ENCODE measurements at regions not wholly inside any gene's neighbourhood (a gene's known extent, or its start where the extent isn't known, plus 50 kb on each side); places are given as distances from the start of the nearest gene placed in this dataset.

GRCh38 chr6:54059683-54060082, 51.6 kb upstream of the MLIP start:
- no peak for DNase-seq
- H3K79me1 ChIP-seq (ENCODE audit: low read depth in 1 of 2, low read length in 2 of 2) = no peaks in the 10 kb centered on the region
- no peak for TF ChIP-seq MAFK (IDR thresholded peaks at IDR 0.05; ENCODE audit: low read depth, low read length)
- TF ChIP-seq, protein P1, sequence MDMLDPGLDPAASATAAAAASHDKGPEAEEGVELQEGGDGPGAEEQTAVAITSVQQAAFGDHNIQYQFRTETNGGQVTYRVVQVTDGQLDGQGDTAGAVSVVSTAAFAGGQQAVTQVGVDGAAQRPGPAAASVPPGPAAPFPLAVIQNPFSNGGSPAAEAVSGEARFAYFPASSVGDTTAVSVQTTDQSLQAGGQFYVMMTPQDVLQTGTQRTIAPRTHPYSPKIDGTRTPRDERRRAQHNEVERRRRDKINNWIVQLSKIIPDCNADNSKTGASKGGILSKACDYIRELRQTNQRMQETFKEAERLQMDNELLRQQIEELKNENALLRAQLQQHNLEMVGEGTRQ (IDR thresholded peaks at IDR 0.05; ENCODE audit: low read depth, low read length) = no peak
- TF ChIP-seq RFX5 (IDR thresholded peaks at IDR 0.05; ENCODE audit: low read depth, low read length) = no peak
- TF ChIP-seq ELK1 (IDR thresholded peaks at IDR 0.05; ENCODE audit: borderline replicate concordance, low read depth, low read length) = no peak
- TF ChIP-seq RCOR1 (IDR thresholded peaks at IDR 0.05; ENCODE audit: insufficient replicate concordance, low read length) = no peak
- no peak for TF ChIP-seq CEBPB (IDR thresholded peaks at IDR 0.05; ENCODE audit: low read depth, low read length)
- TF ChIP-seq SMC3 (IDR thresholded peaks at IDR 0.05; ENCODE audit: low read depth, low read length) = no peak
- TF ChIP-seq FOS (IDR thresholded peaks at IDR 0.05; ENCODE audit: low read depth, low read length) = no peak
- no peaks in the 10 kb centered on the region for H3K36me3 ChIP-seq (ENCODE audit: control insufficient read depth, insufficient read depth, low read length)
- 0 out of 2 replicates have a peak overlapping the region, but pooled peaks have one; percentile 10 for H3K4me2 ChIP-seq (ENCODE audit: low read depth, low read length)
- no peak overlapping the region for H2AFZ ChIP-seq (replicated peaks; ENCODE audit: low read length, poor library complexity)
- no peak overlapping the region for H2AK9ac ChIP-seq (replicated peaks; ENCODE audit: low read depth, low read length, poor library complexity)
- in situ Hi-C loops (cut with MboI; ENCODE audit: low sequenced_read_pairs) (no loop called here), dilution Hi-C loops (cut with HindIII; ENCODE audit: low sequenced_read_pairs, unreplicated experiment) (no loop called here), intact Hi-C loops (cut with micrococcal nuclease) (no loop called here)
- H4K20me1 ChIP-seq (ENCODE audit: insufficient read depth, low read length) = no peaks in the 10 kb centered on the region
- no peaks in the 10 kb centered on the region for H3K9me3 ChIP-seq (ENCODE audit: control insufficient read depth, insufficient read depth, low read length)
- H2AK5ac ChIP-seq (ENCODE audit: low read depth, low read length) = no peak overlapping the region
- no peaks in the 10 kb centered on the region for H3K27me3 ChIP-seq (ENCODE audit: control insufficient read depth, insufficient read depth, low read length)
- no peak overlapping the region for H2BK15ac ChIP-seq (ENCODE audit: low read depth, low read length)
- H3K18ac ChIP-seq (ENCODE audit: low read depth, low read length) = no peak overlapping the region
- no peak overlapping the region for H3K23ac ChIP-seq (ENCODE audit: low read depth, low read length)
- H2BK5ac ChIP-seq (ENCODE audit: low read depth, low read length, poor library complexity, severe bottlenecking) = no peak overlapping the region
- H3K9ac ChIP-seq (ENCODE audit: low read depth, low read length) = no peak overlapping the region
- ChIA-PET POLR2A (ENCODE audit: unreplicated experiment) (no interaction called here), CTCF (no interaction called here)
- no peak overlapping the region for H3K14ac ChIP-seq (replicated peaks; ENCODE audit: low read depth, low read length)
- no peak overlapping the region for H4K5ac ChIP-seq (ENCODE audit: low read depth, low read length)
- no peak overlapping the region for H2BK120ac ChIP-seq (ENCODE audit: low read depth, low read length)
- no peak overlapping the region for H3K27ac ChIP-seq (ENCODE audit: insufficient read depth, low read length)
- no peak overlapping the region for H4K91ac ChIP-seq (ENCODE audit: insufficient read depth, low read depth, low read length)
- no peak overlapping the region for H3K4me3 ChIP-seq (ENCODE audit: insufficient read depth, low read depth, low read length)
- no peak overlapping the region for H3K4ac ChIP-seq (ENCODE audit: low read depth, low read length)
- H3K9me1 ChIP-seq (ENCODE audit: insufficient read depth, low read length) = no peaks in the 10 kb centered on the region
- 0 out of 2 replicates have a peak, but pooled peaks cover 2% of the 10 kb centered on the region for H3K4me1 ChIP-seq (ENCODE audit: control insufficient read depth, insufficient read depth, low read length)
- H2BK20ac ChIP-seq (ENCODE audit: low read depth, low read length) = no peak overlapping the region
- ATAC-seq (ENCODE audit: low read depth) = no peak
- no TSS peak for BruUV-seq (replicated peaks)
- H3K56ac ChIP-seq (ENCODE audit: extremely low read depth, insufficient read depth, low read length) = no peak overlapping the region
- WGBS, 2 experiments (ENCODE audit: extremely low coverage in 2 of 2, insufficient read length in 1 of 2) = no CpG with 5 or more reads among the region's 2 CpGs
- no peak overlapping the region for H4K8ac ChIP-seq (ENCODE audit: low read depth in 2 of 2, low read length in 2 of 2)

Measured in IMR-90 (cell line).